ENCODE measurements at regions not wholly inside any gene's neighbourhood (a gene's known extent, or its start where the extent isn't known, plus 50 kb on each side); places are given as distances from the start of the nearest gene placed in this dataset.

DNA sequence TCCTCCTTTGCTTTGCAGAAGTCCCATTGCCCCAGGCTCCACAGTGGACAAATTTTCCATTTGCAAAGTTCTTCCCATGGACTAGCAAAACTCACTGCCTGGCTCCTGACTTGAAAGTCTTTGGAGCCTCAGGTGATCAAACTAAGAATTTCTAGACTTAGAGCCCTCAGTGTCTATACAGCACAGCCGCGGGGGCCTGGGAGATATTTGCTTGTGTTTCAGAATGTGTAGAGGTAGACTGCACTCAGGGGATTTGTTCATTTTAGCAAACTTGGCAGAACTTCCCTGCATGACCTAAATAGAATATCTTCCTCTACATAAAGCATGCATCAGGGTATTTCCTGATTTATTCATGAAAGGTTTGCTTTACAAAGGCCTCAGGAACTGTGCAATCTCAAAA is 384.2 kb upstream of the ZNF462 start:
- TF ChIP-seq, protein P1, sequence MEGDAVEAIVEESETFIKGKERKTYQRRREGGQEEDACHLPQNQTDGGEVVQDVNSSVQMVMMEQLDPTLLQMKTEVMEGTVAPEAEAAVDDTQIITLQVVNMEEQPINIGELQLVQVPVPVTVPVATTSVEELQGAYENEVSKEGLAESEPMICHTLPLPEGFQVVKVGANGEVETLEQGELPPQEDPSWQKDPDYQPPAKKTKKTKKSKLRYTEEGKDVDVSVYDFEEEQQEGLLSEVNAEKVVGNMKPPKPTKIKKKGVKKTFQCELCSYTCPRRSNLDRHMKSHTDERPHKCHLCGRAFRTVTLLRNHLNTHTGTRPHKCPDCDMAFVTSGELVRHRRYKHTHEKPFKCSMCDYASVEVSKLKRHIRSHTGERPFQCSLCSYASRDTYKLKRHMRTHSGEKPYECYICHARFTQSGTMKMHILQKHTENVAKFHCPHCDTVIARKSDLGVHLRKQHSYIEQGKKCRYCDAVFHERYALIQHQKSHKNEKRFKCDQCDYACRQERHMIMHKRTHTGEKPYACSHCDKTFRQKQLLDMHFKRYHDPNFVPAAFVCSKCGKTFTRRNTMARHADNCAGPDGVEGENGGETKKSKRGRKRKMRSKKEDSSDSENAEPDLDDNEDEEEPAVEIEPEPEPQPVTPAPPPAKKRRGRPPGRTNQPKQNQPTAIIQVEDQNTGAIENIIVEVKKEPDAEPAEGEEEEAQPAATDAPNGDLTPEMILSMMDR (IDR thresholded peaks at IDR 0.05), result no peak
- TF ChIP-seq POLR2AphosphoS5 (IDR thresholded peaks at IDR 0.05), result no peak
